Fibroblast of lung (primary cell): ENCODE measurements at regions not wholly inside any gene's neighbourhood (a gene's known extent, or its start where the extent isn't known, plus 50 kb on each side); places are given as distances from the start of the nearest gene placed in this dataset.

Experiments
- DNase-seq, 2 donors: peaks; one replicate each; pipeline versions ENCODE4 v3.0.0 to v3.0.0-alpha.2; 2010; ENCODE audit warnings: low read depth in 2 of 2
- H2AFZ ChIP-seq: 2 replicates; pipeline ENCODE4 v1.5.1; 2012; ENCODE audit warnings: low read length, control low read depth, inconsistent platforms
- H3K27ac ChIP-seq: 2 replicates; pipeline ENCODE4 v1.5.1; 2011; ENCODE audit warnings: low read length, control low read depth; ENCODE audit not compliant: insufficient read depth
- H3K27me3 ChIP-seq: 2 replicates; pipeline ENCODE4 v1.5.1; 2011; ENCODE audit warnings: mild to moderate bottlenecking, low read length; ENCODE audit not compliant: control insufficient read depth, insufficient read depth
- H3K36me3 ChIP-seq: 2 replicates; pipeline ENCODE4 v1.5.1; 2011; ENCODE audit warnings: low read length; ENCODE audit not compliant: control insufficient read depth, insufficient read depth
- H3K4me1 ChIP-seq: 2 replicates; pipeline ENCODE4 v1.5.1; 2011; ENCODE audit warnings: low read length; ENCODE audit not compliant: control insufficient read depth, insufficient read depth; ENCODE audit errors: extremely low read depth
- H3K4me2 ChIP-seq: 2 replicates; pipeline ENCODE4 v1.5.1; 2011; ENCODE audit warnings: low read length, control low read depth; ENCODE audit not compliant: insufficient read depth; ENCODE audit errors: extremely low read depth
- H3K4me3 ChIP-seq, 4 experiments: fragments of 200-600 bp in 1 of 4; sonication (generic) in 1 of 4; replicated peaks in 1 of 4; 2 replicates each; pipeline ENCODE4 v1.5.1; 2011 to 2016; ENCODE audit warnings: low read length in 4 of 4, low read depth in 3 of 4, mild to moderate bottlenecking in 3 of 4, control low read depth in 2 of 4, inconsistent platforms in 1 of 4, mixed read lengths in 1 of 4; ENCODE audit not compliant: insufficient read depth in 1 of 4; ENCODE audit errors: control extremely low read depth in 1 of 4
- H3K79me2 ChIP-seq: 2 replicates; pipeline ENCODE4 v1.5.1; 2012; ENCODE audit warnings: mild to moderate bottlenecking, low read length, inconsistent platforms; ENCODE audit not compliant: control insufficient read depth, insufficient read depth
- H3K9ac ChIP-seq: 2 replicates; pipeline ENCODE4 v1.5.1; 2011; ENCODE audit warnings: mild to moderate bottlenecking, low read length, control low read depth; ENCODE audit not compliant: insufficient read depth
- H3K9me3 ChIP-seq: 2 replicates; pipeline ENCODE4 v1.5.1; 2012; ENCODE audit warnings: low read depth, low read length; ENCODE audit not compliant: control insufficient read depth, insufficient read depth
- H4K20me1 ChIP-seq: 2 replicates; pipeline ENCODE4 v1.5.1; 2011; ENCODE audit warnings: low read length; ENCODE audit not compliant: control insufficient read depth, insufficient read depth; ENCODE audit errors: extremely low read depth
- EZH2 ChIP-seq: IDR thresholded peaks from 2 replicates; pipeline ENCODE4 v1.5.1; 2012; ENCODE audit warnings: low read length, control low read depth, mild to moderate bottlenecking; ENCODE audit errors: missing control alignments
- TF ChIP-seq, protein P1 (sequence below), 2 donors: IDR thresholded peaks in 1 of 2; conservative IDR thresholded peaks in 1 of 2; 1 replicate in 1 of 2; 2 replicates in 1 of 2; pipeline ENCODE4 v1.5.1; 2011 to 2012; ENCODE audit warnings: low read length in 2 of 2, control low read depth in 1 of 2, inconsistent platforms in 1 of 2, low read depth in 1 of 2, mild to moderate bottlenecking in 1 of 2

DNA sequence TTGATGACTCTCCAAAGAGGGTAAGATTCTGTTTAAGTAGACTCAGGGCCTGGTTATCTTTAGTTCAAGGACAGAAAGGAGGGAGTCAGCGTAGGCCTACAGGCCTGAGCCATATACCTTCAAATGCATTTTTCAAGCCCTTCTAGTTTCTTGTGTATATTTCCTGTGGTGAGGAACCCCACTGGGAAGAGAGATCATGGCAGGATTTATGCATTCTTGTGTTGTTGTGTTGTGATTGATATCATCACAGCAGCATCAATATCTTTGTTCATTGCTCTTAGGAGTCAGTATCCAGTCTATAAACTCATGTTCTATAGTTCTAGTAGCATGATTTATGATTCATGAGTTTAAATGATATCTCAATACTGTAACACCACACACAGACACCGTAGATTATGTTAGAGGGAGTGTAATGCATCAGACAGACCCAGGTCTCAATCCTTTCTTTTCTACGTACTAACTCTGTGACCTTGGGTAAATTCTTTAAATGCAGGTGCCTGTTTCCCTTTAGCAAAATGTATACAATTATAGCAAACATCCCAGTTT, 427.5 kb downstream of the PDCD6IP start:
- Histone ChIP-seq H4K20me1 (no peaks in the 10 kb centered on the region), H2AFZ (no peak overlapping the region), H3K79me2 (no peaks in the 10 kb centered on the region), H3K4me1 (no peaks in the 10 kb centered on the region), H3K4me2 (no peak overlapping the region), H3K9ac (no peak overlapping the region), H3K27me3 (no peaks in the 10 kb centered on the region), H3K4me3 (no peak overlapping the region), H3K9me3 (no peaks in the 10 kb centered on the region), H3K36me3 (no peaks in the 10 kb centered on the region), H3K27ac (no peak overlapping the region)
- DNase-seq = no peak
- TF ChIP-seq, protein P1, sequence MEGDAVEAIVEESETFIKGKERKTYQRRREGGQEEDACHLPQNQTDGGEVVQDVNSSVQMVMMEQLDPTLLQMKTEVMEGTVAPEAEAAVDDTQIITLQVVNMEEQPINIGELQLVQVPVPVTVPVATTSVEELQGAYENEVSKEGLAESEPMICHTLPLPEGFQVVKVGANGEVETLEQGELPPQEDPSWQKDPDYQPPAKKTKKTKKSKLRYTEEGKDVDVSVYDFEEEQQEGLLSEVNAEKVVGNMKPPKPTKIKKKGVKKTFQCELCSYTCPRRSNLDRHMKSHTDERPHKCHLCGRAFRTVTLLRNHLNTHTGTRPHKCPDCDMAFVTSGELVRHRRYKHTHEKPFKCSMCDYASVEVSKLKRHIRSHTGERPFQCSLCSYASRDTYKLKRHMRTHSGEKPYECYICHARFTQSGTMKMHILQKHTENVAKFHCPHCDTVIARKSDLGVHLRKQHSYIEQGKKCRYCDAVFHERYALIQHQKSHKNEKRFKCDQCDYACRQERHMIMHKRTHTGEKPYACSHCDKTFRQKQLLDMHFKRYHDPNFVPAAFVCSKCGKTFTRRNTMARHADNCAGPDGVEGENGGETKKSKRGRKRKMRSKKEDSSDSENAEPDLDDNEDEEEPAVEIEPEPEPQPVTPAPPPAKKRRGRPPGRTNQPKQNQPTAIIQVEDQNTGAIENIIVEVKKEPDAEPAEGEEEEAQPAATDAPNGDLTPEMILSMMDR (conservative IDR thresholded peaks at IDR 0.05 in 1 of 2, IDR thresholded peaks at IDR 0.05 in 1 of 2; ENCODE audit: low read depth in 1 of 2, low read length in 2 of 2) = no peak
- TF ChIP-seq EZH2 = no peak

DNA sequence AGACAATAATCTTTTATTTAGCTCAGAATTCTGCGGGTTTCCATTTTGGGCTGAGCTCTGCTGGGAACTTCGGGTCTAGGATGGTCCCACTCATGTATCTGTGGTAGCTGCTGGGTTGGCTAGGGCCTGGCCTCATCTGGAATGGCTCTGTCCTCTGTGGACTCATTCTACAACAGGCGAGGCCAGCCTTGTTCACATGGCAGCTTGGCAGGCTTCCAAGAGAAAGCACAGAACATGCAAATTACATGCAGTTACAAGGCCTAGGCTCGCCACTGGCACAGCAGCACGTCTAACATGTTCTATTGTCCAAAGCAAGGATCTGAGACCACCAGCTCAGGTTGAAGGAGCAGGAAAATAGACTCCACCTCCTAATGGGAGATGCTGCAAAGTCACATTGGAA, 431.4 kb downstream of the PDCD6IP start:
- no peaks in the 10 kb centered on the region for H4K20me1 ChIP-seq
- DNase-seq = no peak

DNA sequence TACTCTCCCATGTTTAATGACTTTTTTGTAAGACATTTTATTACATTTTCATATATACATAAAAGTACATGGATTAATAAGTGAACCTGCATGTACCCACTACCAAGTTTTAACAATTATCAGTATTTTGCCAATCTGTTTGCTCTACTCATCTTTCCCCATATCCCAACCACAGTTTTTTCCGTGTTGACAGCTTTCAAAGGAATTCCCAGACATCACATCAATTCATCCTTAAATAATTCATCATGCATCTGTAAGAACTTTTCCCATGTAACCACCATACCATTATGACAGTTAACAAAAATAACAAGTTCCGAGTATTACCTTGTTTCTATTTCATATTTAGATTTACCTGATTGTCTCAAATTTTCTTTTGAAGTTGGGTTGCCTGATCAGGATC, 436.7 kb downstream of the PDCD6IP start:
- no peak overlapping the region for H3K27ac ChIP-seq
- H3K9me3 ChIP-seq = no peaks in the 10 kb centered on the region
- H3K9ac ChIP-seq = no peak overlapping the region
- DNase-seq = no peak
- H3K27me3 ChIP-seq = no peaks in the 10 kb centered on the region
- TF ChIP-seq, protein P1 (conservative IDR thresholded peaks at IDR 0.05 in 1 of 2, IDR thresholded peaks at IDR 0.05 in 1 of 2; ENCODE audit: low read depth in 1 of 2, low read length in 2 of 2) = no peak
- no peak for TF ChIP-seq EZH2
- no peak overlapping the region for H3K4me2 ChIP-seq
- H3K4me3 ChIP-seq = no peak overlapping the region
- H2AFZ ChIP-seq = no peak overlapping the region
- no peaks in the 10 kb centered on the region for H3K4me1 ChIP-seq
- H3K79me2 ChIP-seq = no peaks in the 10 kb centered on the region
- no peaks in the 10 kb centered on the region for H4K20me1 ChIP-seq
- H3K36me3 ChIP-seq = no peaks in the 10 kb centered on the region

More for the DNA sequence above, 431.4 kb downstream of the PDCD6IP start:
- Histone ChIP-seq H3K4me3 (no peak overlapping the region), H3K4me2 (no peak overlapping the region), H3K9me3 (no peaks in the 10 kb centered on the region), H3K27ac (no peak overlapping the region), H2AFZ (no peak overlapping the region), H3K79me2 (no peaks in the 10 kb centered on the region), H3K4me1 (no peaks in the 10 kb centered on the region), H3K9ac (no peak overlapping the region), H3K36me3 (no peaks in the 10 kb centered on the region), H3K27me3 (no peaks in the 10 kb centered on the region)
- no peak for TF ChIP-seq EZH2
- TF ChIP-seq, protein P1 (conservative IDR thresholded peaks at IDR 0.05 in 1 of 2, IDR thresholded peaks at IDR 0.05 in 1 of 2; ENCODE audit: low read depth in 1 of 2, low read length in 2 of 2) = no peak
